ENCODE measurements at regions not wholly inside any gene's neighbourhood (a gene's known extent, or its start where the extent isn't known, plus 50 kb on each side); places are given as distances from the start of the nearest gene placed in this dataset.

- TF ChIP-seq POLR2A (IDR thresholded peaks at IDR 0.05) (no peak), CTCF (IDR thresholded peaks at IDR 0.05) (no peak)
These were observed 136.1 kb upstream of the RAP1B start for GRCh38 chr12:68474467-68475204.
